CD8-positive, alpha-beta memory T cell (primary cell): ENCODE measurements at regions not wholly inside any gene's neighbourhood (a gene's known extent, or its start where the extent isn't known, plus 50 kb on each side); places are given as distances from the start of the nearest gene placed in this dataset.

Experiments
- CTCF ChIA-PET: fragments of 350-600 bp; sonication (Branson Sonifier 250); formaldehyde crosslinking; loops from one replicate; lab custom pipeline; 2021; ENCODE audit warnings: antibody characterized with exemption; lab: Charles Lee
- POLR2A ChIA-PET: fragments of 350-600 bp; sonication (Branson Sonifier 250); formaldehyde crosslinking; loops from one replicate; lab custom pipeline; 2021; ENCODE audit warnings: antibody characterized with exemption; lab: Charles Lee
- DNase-seq, 5 donors: peaks; one replicate each; pipeline versions ENCODE4 v3.0.0 to v3.0.0-alpha.2; 2020 to 2022; ENCODE audit warnings: mixed read lengths in 1 of 5
- H3K27ac ChIP-seq: one replicate; pipeline ENCODE4 v1.7.0; 2013; ENCODE audit warnings: low read depth, mild to moderate bottlenecking, low read length, moderate library complexity
- H3K27me3 ChIP-seq: 2 replicates; pipeline ENCODE4 v1.7.0; 2013; ENCODE audit warnings: low read length, mild to moderate bottlenecking; ENCODE audit not compliant: insufficient read depth, poor library complexity, severe bottlenecking
- H3K36me3 ChIP-seq: 2 replicates; pipeline ENCODE4 v1.7.0; 2013; ENCODE audit warnings: mild to moderate bottlenecking, low read length, moderate library complexity; ENCODE audit not compliant: insufficient read depth
- H3K4me1 ChIP-seq: 2 replicates; pipeline ENCODE4 v1.7.0; 2013; ENCODE audit warnings: mild to moderate bottlenecking, low read length, moderate library complexity; ENCODE audit not compliant: insufficient read depth
- H3K4me3 ChIP-seq: 2 replicates; pipeline ENCODE4 v1.7.0; 2013; ENCODE audit warnings: mild to moderate bottlenecking, low read length
- H3K9me3 ChIP-seq: 2 replicates; pipeline ENCODE4 v1.7.0; 2013; ENCODE audit warnings: mild to moderate bottlenecking, low read length
- H3K27ac Mint-ChIP-seq, 8 donors: one replicate each; pipeline ENCODE4 v1.8.0; 2020 to 2021; ENCODE audit warnings: mixed read lengths in 8 of 8, mild to moderate bottlenecking in 6 of 8, inconsistent platforms in 3 of 8, moderate library complexity in 3 of 8
- H3K27me3 Mint-ChIP-seq, 2 donors: one replicate each; pipeline ENCODE4 v1.8.0; 2020 to 2021; ENCODE audit warnings: mixed read lengths in 2 of 2, mild to moderate bottlenecking in 1 of 2, moderate library complexity in 1 of 2
- H3K36me3 Mint-ChIP-seq, 3 donors: one replicate each; pipeline ENCODE4 v1.8.0; 2020 to 2021; ENCODE audit warnings: mixed read lengths in 3 of 3, inconsistent platforms in 1 of 3, mild to moderate bottlenecking in 1 of 3
- H3K4me1 Mint-ChIP-seq, 3 donors: one replicate each; pipeline ENCODE4 v1.8.0; 2020 to 2021; ENCODE audit warnings: mixed read lengths in 3 of 3, inconsistent platforms in 1 of 3, mild to moderate bottlenecking in 1 of 3
- H3K4me3 Mint-ChIP-seq, 7 donors: one replicate each; pipeline ENCODE4 v1.8.0; 2020 to 2021; ENCODE audit warnings: mixed read lengths in 7 of 7, mild to moderate bottlenecking in 6 of 7, moderate library complexity in 4 of 7, inconsistent platforms in 2 of 7
- H3K9me3 Mint-ChIP-seq, 5 donors: one replicate each; pipeline ENCODE4 v1.8.0; 2020 to 2022; ENCODE audit warnings: mixed read lengths in 5 of 5, mild to moderate bottlenecking in 3 of 5, moderate library complexity in 2 of 5, inconsistent platforms in 1 of 5

DNA sequence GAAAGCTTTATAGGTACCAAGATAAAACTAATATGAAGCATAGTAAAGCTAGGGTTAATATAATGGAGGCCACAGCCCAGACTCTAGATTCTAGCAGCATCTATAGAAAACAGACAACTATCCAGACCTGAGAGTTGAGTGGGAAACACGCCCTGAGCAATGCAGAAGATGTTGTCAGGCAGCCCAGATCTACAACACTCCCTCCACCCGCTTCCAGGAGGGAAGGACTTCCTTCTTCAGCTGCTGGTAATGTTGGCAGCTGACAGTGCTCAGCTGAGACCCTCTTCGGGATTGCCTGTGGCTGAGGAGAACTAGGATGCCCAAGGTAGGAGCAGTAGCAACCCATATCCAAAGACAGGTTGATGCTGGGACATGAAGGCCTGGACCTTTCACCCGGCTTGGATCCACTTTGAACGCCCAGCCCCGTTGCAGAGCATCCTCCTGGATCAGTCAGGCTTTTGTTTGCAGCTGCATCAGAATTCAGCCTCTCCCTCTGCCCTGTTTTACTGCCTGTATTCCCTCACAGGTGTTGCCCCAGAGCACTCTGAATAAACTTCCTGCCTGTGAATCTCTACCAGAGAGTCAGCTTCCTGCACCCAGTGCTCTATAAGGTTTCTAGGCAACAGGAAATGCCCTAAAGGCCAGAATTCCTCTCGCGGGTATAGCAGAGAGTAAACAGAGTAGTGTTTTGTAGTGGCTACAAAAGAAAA, 174.7 kb upstream of the IL12A start:
- POLR2A ChIA-PET, result no interaction called here
- Mint-ChIP-seq H3K27ac (no peak overlapping the region), H3K36me3 (no peaks in the 10 kb centered on the region), H3K4me3 (no peak overlapping the region), H3K4me1 (no peaks in the 10 kb centered on the region), H3K9me3 (peaks cover 0 to 7% (median 0%) of the 10 kb centered on the region in 5 donors), H3K27me3 (peaks cover 9 to 17% of the 10 kb centered on the region in 2 donors)
- no peak for DNase-seq
- no peak overlapping the region for H3K27ac ChIP-seq
- CTCF ChIA-PET, result no interaction called here
- H3K36me3 ChIP-seq, result no peaks in the 10 kb centered on the region
- H3K4me1 ChIP-seq, result no peaks in the 10 kb centered on the region
- H3K27me3 ChIP-seq, result no peaks in the 10 kb centered on the region
- no peaks in the 10 kb centered on the region for H3K9me3 ChIP-seq
- H3K4me3 ChIP-seq, result no peak overlapping the region

DNA sequence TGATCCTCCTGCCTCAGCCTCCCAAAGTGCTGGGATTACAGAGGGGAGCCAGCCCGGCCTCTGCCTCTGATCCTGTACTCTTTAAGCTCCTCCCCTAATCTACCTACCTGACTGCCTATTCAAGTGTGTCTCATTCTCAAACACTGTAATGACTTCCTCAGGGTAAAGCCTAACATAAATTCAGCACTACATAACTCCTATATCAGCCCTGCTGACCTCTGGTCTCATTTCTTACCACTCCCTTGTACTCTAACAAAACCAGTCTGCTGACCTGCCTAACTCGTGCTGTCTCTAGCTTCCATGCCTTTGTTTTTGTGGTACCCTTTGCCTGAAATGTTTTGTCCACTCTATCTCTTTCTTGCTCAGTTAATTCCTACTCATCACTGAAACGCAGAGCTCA, 172.1 kb upstream of the IL12A start:
- H3K9me3 ChIP-seq, result no peaks in the 10 kb centered on the region
- CTCF ChIA-PET, result no interaction called here
- no peak for DNase-seq
- no peaks in the 10 kb centered on the region for H3K36me3 ChIP-seq
- Mint-ChIP-seq H3K9me3 (peaks cover 0 to 3% (median 0%) of the 10 kb centered on the region in 5 donors), H3K4me1 (no peaks in the 10 kb centered on the region), H3K27me3 (peaks cover 13 to 22% of the 10 kb centered on the region in 2 donors), H3K27ac (no peak overlapping the region), H3K4me3 (no peak overlapping the region), H3K36me3 (no peaks in the 10 kb centered on the region)
- H3K27me3 ChIP-seq, result no peaks in the 10 kb centered on the region
- H3K4me3 ChIP-seq, result no peak overlapping the region
- POLR2A ChIA-PET, result no interaction called here
- H3K4me1 ChIP-seq, result no peaks in the 10 kb centered on the region
- H3K27ac ChIP-seq, result no peak overlapping the region

DNA sequence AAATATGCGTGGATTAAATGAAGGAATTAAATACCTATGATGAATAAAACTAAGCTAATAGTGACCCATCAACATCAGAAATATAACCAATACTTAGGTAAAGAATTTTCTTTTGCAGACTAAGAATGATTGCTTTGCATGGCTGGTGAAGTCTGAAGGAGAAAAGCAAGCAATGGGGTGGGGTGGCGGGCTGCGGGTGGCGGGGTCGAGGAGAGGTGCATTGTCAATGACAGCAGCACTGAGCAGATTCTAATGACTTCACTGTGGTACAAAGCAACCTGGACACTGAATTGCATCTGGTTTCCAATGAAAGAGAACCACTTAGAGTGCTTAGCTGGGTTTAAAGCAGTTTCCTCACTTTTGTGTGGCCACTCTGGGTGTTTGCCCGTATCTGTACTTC, 171.5 kb upstream of the IL12A start:
- DNase-seq, result no peak
- ChIA-PET CTCF (no interaction called here), POLR2A (interaction anchor here (0.6 kb wide), 1 partner anchor 60 kb away, joined by 4 read pairs; no protein-coding TSS in a partner anchor)
- Mint-ChIP-seq H3K9me3 (peaks cover 0 to 3% (median 0%) of the 10 kb centered on the region in 5 donors), H3K4me3 (no peak overlapping the region), H3K27ac (no peak overlapping the region), H3K4me1 (no peaks in the 10 kb centered on the region), H3K27me3 (peaks cover 13 to 23% of the 10 kb centered on the region in 2 donors), H3K36me3 (no peaks in the 10 kb centered on the region)
- no peaks in the 10 kb centered on the region for H3K4me1 ChIP-seq
- no peak overlapping the region for H3K4me3 ChIP-seq
- no peaks in the 10 kb centered on the region for H3K27me3 ChIP-seq
- no peaks in the 10 kb centered on the region for H3K9me3 ChIP-seq
- H3K36me3 ChIP-seq, result no peaks in the 10 kb centered on the region
- no peak overlapping the region for H3K27ac ChIP-seq

DNA sequence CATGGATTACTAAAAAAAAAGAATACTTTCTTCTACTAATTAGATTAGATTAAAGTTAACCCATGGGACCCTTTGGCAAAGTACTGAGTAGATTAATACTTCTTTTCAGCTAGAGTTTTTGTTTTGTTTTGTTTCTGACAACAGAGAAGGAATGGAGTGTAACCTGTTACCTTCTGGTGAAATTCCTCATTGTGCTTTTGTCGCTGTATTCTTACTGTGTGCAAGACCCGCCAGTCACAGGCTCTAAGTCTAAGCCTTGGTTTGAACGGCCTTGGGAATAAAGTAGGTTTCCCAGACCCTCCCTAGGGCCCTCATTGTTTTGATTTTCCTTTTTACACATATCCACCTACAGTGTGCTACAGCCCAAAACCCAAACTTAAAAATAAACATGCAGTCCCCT, 171.1 kb upstream of the IL12A start:
- H3K4me1 Mint-ChIP-seq, result no peaks in the 10 kb centered on the region
- H3K27ac Mint-ChIP-seq, result no peak overlapping the region
- Histone ChIP-seq H3K4me1 (no peaks in the 10 kb centered on the region), H3K9me3 (no peaks in the 10 kb centered on the region), H3K27me3 (no peaks in the 10 kb centered on the region), H3K4me3 (no peak overlapping the region), H3K27ac (no peak overlapping the region), H3K36me3 (no peaks in the 10 kb centered on the region)
- no peak overlapping the region for H3K4me3 Mint-ChIP-seq
- DNase-seq, result no peak
- POLR2A ChIA-PET, result interaction anchor here (0.6 kb wide), 1 partner anchor 60 kb away, joined by 4 read pairs; no protein-coding TSS in a partner anchor
- peaks cover 14 to 28% of the 10 kb centered on the region in 2 donors for H3K27me3 Mint-ChIP-seq
- H3K36me3 Mint-ChIP-seq, result no peaks in the 10 kb centered on the region
- CTCF ChIA-PET, result no interaction called here
- H3K9me3 Mint-ChIP-seq, result peaks cover 0 to 3% (median 0%) of the 10 kb centered on the region in 5 donors

DNA sequence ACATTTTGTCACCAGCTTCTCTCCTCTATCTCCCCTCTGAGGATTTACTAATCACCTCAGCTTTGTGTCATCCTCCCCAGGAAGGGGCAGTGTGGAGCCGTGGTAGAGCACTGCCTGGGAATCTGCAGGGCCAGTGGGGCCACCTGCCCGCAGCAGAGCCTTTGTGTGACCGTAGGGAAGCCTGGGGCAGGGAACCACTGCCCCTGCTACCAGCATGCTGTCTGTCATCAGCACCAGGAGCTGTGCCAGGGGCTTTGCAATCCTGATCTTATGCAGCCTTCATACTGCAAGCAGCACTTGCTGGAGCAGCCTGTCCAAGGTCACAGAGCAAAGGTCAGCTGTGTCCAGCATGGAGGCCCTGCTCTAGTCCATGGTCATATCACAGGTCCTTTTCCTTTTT, 170.2 kb upstream of the IL12A start:
- H3K9me3 Mint-ChIP-seq, result peaks cover 0 to 4% (median 0%) of the 10 kb centered on the region in 5 donors

DNA sequence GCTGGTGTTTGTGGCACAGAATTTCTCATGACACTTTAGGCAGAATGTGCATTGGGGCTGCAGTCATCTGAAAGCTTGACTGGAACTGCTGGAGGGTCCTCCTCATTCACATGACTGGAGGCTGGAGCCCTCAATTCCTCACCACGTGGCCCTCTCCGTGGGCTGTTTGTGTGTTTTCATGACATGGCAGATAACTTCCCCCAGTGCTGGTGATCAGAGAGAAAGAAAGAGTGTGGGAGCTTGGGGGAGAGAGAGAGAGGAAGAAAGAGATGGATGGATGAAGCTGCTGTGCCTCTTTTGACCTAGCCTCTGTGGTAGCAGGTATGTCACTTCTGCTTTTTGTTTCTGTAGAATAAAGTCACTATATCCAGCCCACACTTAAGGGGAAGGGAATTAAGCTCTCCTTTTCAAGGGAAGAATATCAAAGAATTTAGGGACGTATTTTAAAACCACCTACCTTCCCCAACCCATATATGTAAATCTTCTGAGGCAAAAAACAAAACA, 169.6 kb upstream of the IL12A start:
- no peaks in the 10 kb centered on the region for H3K4me1 Mint-ChIP-seq
- Histone ChIP-seq H3K4me3 (no peak overlapping the region), H3K27ac (no peak overlapping the region), H3K9me3 (no peaks in the 10 kb centered on the region), H3K27me3 (no peaks in the 10 kb centered on the region), H3K4me1 (no peaks in the 10 kb centered on the region), H3K36me3 (no peaks in the 10 kb centered on the region)
- no peak for DNase-seq
- no peak overlapping the region for H3K27ac Mint-ChIP-seq
- ChIA-PET POLR2A (no interaction called here), CTCF (interaction anchor here (2.1 kb wide), 1 partner anchor 9 kb away, joined by 5 read pairs; no protein-coding TSS in a partner anchor)
- peaks cover 14 to 35% of the 10 kb centered on the region in 2 donors for H3K27me3 Mint-ChIP-seq
- peaks cover 0 to 4% (median 0%) of the 10 kb centered on the region in 5 donors for H3K9me3 Mint-ChIP-seq
- H3K36me3 Mint-ChIP-seq, result no peaks in the 10 kb centered on the region
- H3K4me3 Mint-ChIP-seq, result no peak overlapping the region

More for the DNA sequence above, 170.2 kb upstream of the IL12A start:
- POLR2A ChIA-PET, result no interaction called here
- no peaks in the 10 kb centered on the region for H3K4me1 Mint-ChIP-seq
- H3K4me1 ChIP-seq, result no peaks in the 10 kb centered on the region
- H3K36me3 Mint-ChIP-seq, result no peaks in the 10 kb centered on the region
- no peak overlapping the region for H3K27ac ChIP-seq
- H3K27ac Mint-ChIP-seq, result no peak overlapping the region
- H3K4me3 Mint-ChIP-seq, result no peak overlapping the region
- peaks cover 14 to 35% of the 10 kb centered on the region in 2 donors for H3K27me3 Mint-ChIP-seq
- H3K4me3 ChIP-seq, result no peak overlapping the region
- CTCF ChIA-PET, result interaction anchor here (2.1 kb wide), 1 partner anchor 10 kb away, joined by 5 read pairs; no protein-coding TSS in a partner anchor
- no peaks in the 10 kb centered on the region for H3K9me3 ChIP-seq
- H3K27me3 ChIP-seq, result no peaks in the 10 kb centered on the region
- H3K36me3 ChIP-seq, result no peaks in the 10 kb centered on the region
- DNase-seq, result no peak

DNA sequence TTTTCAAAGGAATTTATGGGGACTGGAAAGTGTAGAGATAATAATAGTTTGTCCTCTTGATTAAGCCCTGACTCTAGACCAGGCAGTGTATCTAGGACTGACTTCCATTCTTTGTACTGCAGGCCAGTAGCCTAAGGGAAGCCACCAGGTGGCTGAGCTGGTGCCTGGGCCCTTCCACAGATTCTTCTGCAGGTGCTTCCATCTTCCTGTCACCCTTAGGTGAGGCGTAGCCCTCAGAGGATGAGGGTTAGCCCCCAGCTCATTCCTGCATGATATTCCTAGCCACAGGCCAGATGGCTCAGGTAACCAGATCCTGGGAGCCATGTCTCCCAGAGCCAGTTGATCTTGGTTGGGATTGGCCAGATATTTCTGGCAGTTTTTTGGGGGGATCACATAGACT, 169.0 kb upstream of the IL12A start:
- H3K9me3 Mint-ChIP-seq, result peaks cover 0 to 4% (median 0%) of the 10 kb centered on the region in 5 donors
- no peak overlapping the region for H3K27ac ChIP-seq
- no peaks in the 10 kb centered on the region for H3K36me3 ChIP-seq
- H3K36me3 Mint-ChIP-seq, result no peaks in the 10 kb centered on the region
- peaks cover 14 to 35% of the 10 kb centered on the region in 2 donors for H3K27me3 Mint-ChIP-seq
- no peaks in the 10 kb centered on the region for H3K4me1 Mint-ChIP-seq
- H3K9me3 ChIP-seq, result no peaks in the 10 kb centered on the region
- H3K27ac Mint-ChIP-seq, result no peak overlapping the region
- ChIA-PET POLR2A (no interaction called here), CTCF (interaction anchor here (2.1 kb wide), 1 partner anchor 9 kb away, joined by 5 read pairs; no protein-coding TSS in a partner anchor)
- no peak for DNase-seq
- no peak overlapping the region for H3K4me3 ChIP-seq
- H3K4me3 Mint-ChIP-seq, result no peak overlapping the region
- H3K27me3 ChIP-seq, result no peaks in the 10 kb centered on the region
- H3K4me1 ChIP-seq, result no peaks in the 10 kb centered on the region

DNA sequence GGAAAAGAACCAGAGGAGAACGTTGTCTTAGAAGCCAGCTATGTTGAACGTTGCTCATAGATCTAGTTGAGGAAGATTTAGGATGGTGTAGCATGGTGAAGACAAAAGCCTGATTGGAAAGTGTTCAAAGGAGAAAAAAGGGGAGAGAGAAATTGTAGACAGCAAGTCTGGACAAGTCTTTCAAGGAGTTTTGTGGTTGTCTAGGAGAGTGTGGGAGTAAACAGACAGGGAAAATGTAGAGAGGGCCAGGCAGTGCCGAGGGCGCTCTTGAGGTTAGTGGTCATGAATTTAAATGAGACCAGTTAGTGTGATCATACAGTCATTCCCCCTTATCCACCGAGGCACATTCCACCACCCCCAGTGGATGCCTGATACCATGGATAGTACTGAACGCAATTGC, 167.5 kb upstream of the IL12A start:
- peaks cover 0 to 4% (median 0%) of the 10 kb centered on the region in 5 donors for H3K9me3 Mint-ChIP-seq
- Histone ChIP-seq H3K27me3 (no peaks in the 10 kb centered on the region), H3K9me3 (no peaks in the 10 kb centered on the region), H3K27ac (no peak overlapping the region), H3K4me1 (no peaks in the 10 kb centered on the region), H3K4me3 (no peak overlapping the region), H3K36me3 (no peaks in the 10 kb centered on the region)
- ChIA-PET POLR2A (no interaction called here), CTCF (no interaction called here)
- no peak overlapping the region for H3K4me3 Mint-ChIP-seq
- no peaks in the 10 kb centered on the region for H3K36me3 Mint-ChIP-seq
- H3K27ac Mint-ChIP-seq, result no peak overlapping the region
- H3K4me1 Mint-ChIP-seq, result no peaks in the 10 kb centered on the region
- no peak for DNase-seq
- peaks cover 10 to 35% of the 10 kb centered on the region in 2 donors for H3K27me3 Mint-ChIP-seq
